HepG2 (cell line): ENCODE measurements at regions not wholly inside any gene's neighbourhood (a gene's known extent, or its start where the extent isn't known, plus 50 kb on each side); places are given as distances from the start of the nearest gene placed in this dataset.

Experiments used
- ATAC-seq: fragments of 200-7000 bp; cut with Tn5 transposase; 3 replicates; pipeline ENCODE4 v1.9.1; 2020; ENCODE audit warnings: mild to moderate bottlenecking, moderate library complexity
- BruUV-seq: library from RNA; stranded (reverse); fragments of 400-500 nt; replicated peaks from 2 replicates; lab custom pipeline; 2021; lab: Mats Ljungman, UMichigan
- CTCF ChIA-PET: fragments of 300-600 bp; formaldehyde crosslinking; extraction: SDS; loops from one replicate; lab custom pipeline; 2021; ENCODE audit warnings: low total read pairs, inconsistent platforms, low intra/inter-chr PET ratio; lab: Yijun Ruan, JAX
- POLR2A ChIA-PET: fragments of 350-600 bp; sonication (Branson Sonifier 250); formaldehyde crosslinking; loops from one replicate; lab custom pipeline; 2020; ENCODE audit warnings: antibody characterized with exemption, inconsistent platforms; lab: Yijun Ruan, JAX
- DNase-seq: peaks from one replicate; pipeline ENCODE4 v3.0.0-alpha.2; 2015; ENCODE audit warnings: low spot score
- FAIRE-seq: peaks from 3 replicates; lab custom pipeline; 2011; peaks lifted over from hg19 to GRCh38; lab: Jason Lieb, UNC
- H2AFZ ChIP-seq: one replicate; pipeline ENCODE4 v1.6.1; 2011; ENCODE audit warnings: low read length, inconsistent platforms
- H3K27ac ChIP-seq: fragments of 300-600 bp; 3 replicates; pipeline ENCODE4 v1.8.0; 2011; ENCODE audit warnings: mixed run types, mild to moderate bottlenecking, mixed read lengths, low read length, inconsistent platforms; ENCODE audit not compliant: insufficient read depth; ENCODE audit errors: extremely low read length
- H3K27me3 ChIP-seq, 2 experiments: fragments of 200-600 bp in 1 of 2; 2 replicates in 1 of 2; 3 replicates in 1 of 2; pipeline versions ENCODE4 v1.6.0 to v1.8.0; 2011; ENCODE audit warnings: low read length in 2 of 2, mild to moderate bottlenecking in 2 of 2, moderate library complexity in 2 of 2, inconsistent platforms in 1 of 2; ENCODE audit not compliant: insufficient read depth in 2 of 2, control insufficient read depth in 1 of 2
- H3K36me3 ChIP-seq, 2 experiments: fragments of 200-600 bp in 1 of 2; replicated peaks in 1 of 2; 2 replicates in 1 of 2; 3 replicates in 1 of 2; pipeline versions ENCODE4 v1.5.1 to v1.8.0; 2011; ENCODE audit warnings: low read length in 2 of 2, inconsistent platforms in 1 of 2; ENCODE audit not compliant: insufficient read depth in 2 of 2, control insufficient read depth in 1 of 2
- H3K4me1 ChIP-seq: 2 replicates; pipeline ENCODE4 v1.5.1; 2012; ENCODE audit warnings: low read length, inconsistent platforms; ENCODE audit not compliant: insufficient read depth
- H3K4me2 ChIP-seq: 2 replicates; pipeline ENCODE4 v1.6.0; 2011; ENCODE audit warnings: low read depth, low read length, inconsistent platforms
- H3K4me3 ChIP-seq, 3 experiments: fragments of 200-600 bp in 1 of 3; sonication (generic), shearing (Covaris generic) in 1 of 3; replicated peaks in 1 of 3; 2 replicates each; pipeline ENCODE4 v1.5.1; 2011 to 2016; ENCODE audit warnings: low read length in 3 of 3, inconsistent platforms in 2 of 3, low read depth in 2 of 3, mild to moderate bottlenecking in 2 of 3, control low read depth in 1 of 3, mixed read lengths in 1 of 3; ENCODE audit not compliant: insufficient read depth in 1 of 3
- H3K79me2 ChIP-seq: one replicate; pipeline ENCODE4 v1.6.1; 2011; ENCODE audit warnings: low read length, inconsistent platforms; ENCODE audit not compliant: insufficient read depth
- H3K9ac ChIP-seq: 2 replicates; pipeline ENCODE4 v1.6.0; 2011; ENCODE audit warnings: mild to moderate bottlenecking, low read depth, low read length, inconsistent platforms; ENCODE audit not compliant: insufficient read depth
- H3K9me3 ChIP-seq: 2 replicates; pipeline ENCODE4 v1.5.1; 2012; ENCODE audit warnings: mild to moderate bottlenecking, low read length
- H4K20me1 ChIP-seq: 2 replicates; pipeline ENCODE4 v1.6.0; 2011; ENCODE audit warnings: inconsistent platforms, mild to moderate bottlenecking, low read length, moderate library complexity; ENCODE audit not compliant: insufficient read depth
- MED13 ChIP-seq: sonication (generic); formaldehyde crosslinking; IDR thresholded peaks from 2 replicates; pipeline ENCODE4 v1.5.0; 2020; ENCODE audit warnings: missing genetic modification reagents
- NFIB ChIP-seq: sonication (generic); formaldehyde crosslinking; IDR thresholded peaks from 2 replicates; pipeline ENCODE4 v1.9.0; 2021; ENCODE audit warnings: missing genetic modification reagents, mild to moderate bottlenecking, borderline replicate concordance
- WGBS: methylation state at CpG from one replicate; pipeline ENCODE4 v1.1.6; 2017; ENCODE audit warnings: low lambda C conversion rate; 5-methylcytosine and 5-hydroxymethylcytosine counted together
- in situ Hi-C: cut with HindIII; loops from 2 replicates; pipeline ENCODE4 v1.10.0; 2017; ENCODE audit warnings: low pct_unique_long_range_greater_than_20kb; ENCODE audit not compliant: extremely low pct_ligation_motif_present
- intact Hi-C: fragments of 100-400 bp; cut with micrococcal nuclease; formaldehyde crosslinking; loops from one replicate; pipeline ENCODE4 v1.10.0; 2022; ENCODE audit not compliant: unreplicated experiment
- TF ChIP-seq, protein P1 (sequence below): sonication (generic); formaldehyde crosslinking; IDR thresholded peaks from 2 replicates; pipeline ENCODE4 v1.4.0; 2020; ENCODE audit warnings: low read depth, missing genetic modification reagents
- TF ChIP-seq, protein P2 (sequence below): fragments of 450-650 bp; IDR thresholded peaks from 2 replicates; pipeline ENCODE4 v1.6.1; 2016

DNA sequence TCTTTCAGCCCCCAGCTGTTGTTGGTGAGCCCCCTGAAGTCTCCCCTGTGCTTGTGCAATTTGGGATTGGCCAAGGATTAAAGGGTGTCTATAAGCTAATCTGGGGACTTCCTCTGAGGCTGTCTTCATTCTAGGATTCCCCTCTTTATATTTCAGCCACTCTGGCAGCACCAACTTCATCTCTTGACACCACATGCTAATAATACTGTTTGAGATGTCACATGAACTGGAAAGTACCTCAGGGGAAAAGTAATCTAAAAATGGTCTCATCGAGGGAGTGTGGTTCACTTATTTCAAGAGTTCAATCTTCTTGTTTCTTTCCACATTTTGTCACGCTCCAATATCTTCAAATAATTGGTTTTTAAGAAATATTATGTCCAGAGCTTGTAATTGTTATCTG lies 279.2 kb upstream of the TMC3 start:
- Histone ChIP-seq H3K27me3 (no peaks in the 10 kb centered on the region), H4K20me1 (no peaks in the 10 kb centered on the region), H3K36me3 (no peaks in the 10 kb centered on the region), H3K79me2 (no peaks in the 10 kb centered on the region), H3K27ac (no peak overlapping the region), H3K9ac (no peak overlapping the region), H3K4me2 (no peak overlapping the region), H3K9me3 (no peaks in the 10 kb centered on the region), H3K4me3 (no peak overlapping the region), H2AFZ (no peak overlapping the region), H3K4me1 (no peaks in the 10 kb centered on the region)
- ChIA-PET POLR2A (no interaction called here), CTCF (no interaction called here)
- DNase-seq (no peak), ATAC-seq (no peak), FAIRE-seq (no peak)
- TF ChIP-seq NFIB (no peak), MED13 (CRISPR knock-in tag) (no peak)
- TF ChIP-seq, protein P1, sequence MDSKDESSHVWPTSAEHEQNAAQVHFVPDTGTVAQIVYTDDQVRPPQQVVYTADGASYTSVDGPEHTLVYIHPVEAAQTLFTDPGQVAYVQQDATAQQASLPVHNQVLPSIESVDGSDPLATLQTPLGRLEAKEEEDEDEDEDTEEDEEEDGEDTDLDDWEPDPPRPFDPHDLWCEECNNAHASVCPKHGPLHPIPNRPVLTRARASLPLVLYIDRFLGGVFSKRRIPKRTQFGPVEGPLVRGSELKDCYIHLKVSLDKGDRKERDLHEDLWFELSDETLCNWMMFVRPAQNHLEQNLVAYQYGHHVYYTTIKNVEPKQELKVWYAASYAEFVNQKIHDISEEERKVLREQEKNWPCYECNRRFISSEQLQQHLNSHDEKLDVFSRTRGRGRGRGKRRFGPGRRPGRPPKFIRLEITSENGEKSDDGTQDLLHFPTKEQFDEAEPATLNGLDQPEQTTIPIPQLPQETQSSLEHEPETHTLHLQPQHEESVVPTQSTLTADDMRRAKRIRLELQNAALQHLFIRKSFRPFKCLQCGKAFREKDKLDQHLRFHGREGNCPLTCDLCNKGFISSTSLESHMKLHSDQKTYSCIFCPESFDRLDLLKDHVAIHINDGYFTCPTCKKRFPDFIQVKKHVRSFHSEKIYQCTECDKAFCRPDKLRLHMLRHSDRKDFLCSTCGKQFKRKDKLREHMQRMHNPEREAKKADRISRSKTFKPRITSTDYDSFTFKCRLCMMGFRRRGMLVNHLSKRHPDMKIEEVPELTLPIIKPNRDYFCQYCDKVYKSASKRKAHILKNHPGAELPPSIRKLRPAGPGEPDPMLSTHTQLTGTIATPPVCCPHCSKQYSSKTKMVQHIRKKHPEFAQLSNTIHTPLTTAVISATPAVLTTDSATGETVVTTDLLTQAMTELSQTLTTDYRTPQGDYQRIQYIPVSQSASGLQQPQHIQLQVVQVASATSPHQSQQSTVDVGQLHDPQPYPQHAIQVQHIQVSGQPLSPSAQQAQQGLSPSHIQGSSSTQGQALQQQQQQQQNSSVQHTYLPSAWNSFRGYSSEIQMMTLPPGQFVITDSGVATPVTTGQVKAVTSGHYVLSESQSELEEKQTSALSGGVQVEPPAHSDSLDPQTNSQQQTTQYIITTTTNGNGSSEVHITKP (CRISPR knock-in tag): no peak
- TF ChIP-seq, protein P2, sequence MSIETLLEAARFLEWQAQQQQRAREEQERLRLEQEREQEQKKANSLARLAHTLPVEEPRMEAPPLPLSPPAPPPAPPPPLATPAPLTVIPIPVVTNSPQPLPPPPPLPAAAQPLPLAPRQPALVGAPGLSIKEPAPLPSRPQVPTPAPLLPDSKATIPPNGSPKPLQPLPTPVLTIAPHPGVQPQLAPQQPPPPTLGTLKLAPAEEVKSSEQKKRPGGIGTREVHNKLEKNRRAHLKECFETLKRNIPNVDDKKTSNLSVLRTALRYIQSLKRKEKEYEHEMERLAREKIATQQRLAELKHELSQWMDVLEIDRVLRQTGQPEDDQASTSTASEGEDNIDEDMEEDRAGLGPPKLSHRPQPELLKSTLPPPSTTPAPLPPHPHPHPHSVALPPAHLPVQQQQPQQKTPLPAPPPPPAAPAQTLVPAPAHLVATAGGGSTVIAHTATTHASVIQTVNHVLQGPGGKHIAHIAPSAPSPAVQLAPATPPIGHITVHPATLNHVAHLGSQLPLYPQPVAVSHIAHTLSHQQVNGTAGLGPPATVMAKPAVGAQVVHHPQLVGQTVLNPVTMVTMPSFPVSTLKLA: no peak
- in situ Hi-C loops: no loop called here
- BruUV-seq: no TSS peak
- intact Hi-C loops: no loop called here
- 3% methylated on average over 2 of the region's 2 CpGs for WGBS
